ENCODE measurements at regions not wholly inside any gene's neighbourhood (a gene's known extent, or its start where the extent isn't known, plus 50 kb on each side); places are given as distances from the start of the nearest gene placed in this dataset.

GRCh38 chr5:60334281-60334713, 365.7 kb downstream of the DEPDC1B start:
- DNase-seq, result no peak

GRCh38 chr5:60333005-60333571, 366.9 kb downstream of the DEPDC1B start:
- DNase-seq, result no peak

- no peak for DNase-seq
Observed at GRCh38 chr5:60332244-60333004, 367.5 kb downstream of the DEPDC1B start.

GRCh38 chr5:60330236-60330635, 369.7 kb downstream of the DEPDC1B start:
- DNase-seq, result no peak

- DNase-seq, result no peak
Observed at GRCh38 chr5:60325870-60326269, 374.1 kb downstream of the DEPDC1B start.

- DNase-seq, result no peak
Observed at GRCh38 chr5:60323596-60323995, 376.4 kb downstream of the DEPDC1B start.

- DNase-seq, result no peak
Observed at GRCh38 chr5:60312098-60312497, 387.9 kb downstream of the DEPDC1B start.

GRCh38 chr5:60299944-60300343, 400.0 kb downstream of the DEPDC1B start:
- DNase-seq, result no peak

- DNase-seq, result no peak
Observed at GRCh38 chr5:60297658-60298057, 402.3 kb downstream of the DEPDC1B start.

GRCh38 chr5:60295423-60295822, 401.9 kb upstream of the PDE4D start:
- no peak for DNase-seq

- DNase-seq, result no peak
Observed at GRCh38 chr5:60293518-60293917, 400.0 kb upstream of the PDE4D start.

GRCh38 chr5:60287174-60287771, 393.7 kb upstream of the PDE4D start:
- DNase-seq, result no peak

GRCh38 chr5:60285910-60286309, 392.4 kb upstream of the PDE4D start:
- no peak for DNase-seq

GRCh38 chr5:60280943-60281342, 387.4 kb upstream of the PDE4D start:
- no peak for DNase-seq

GRCh38 chr5:60277941-60278340, 384.4 kb upstream of the PDE4D start:
- DNase-seq, result no peak

- no peak for DNase-seq
Observed at GRCh38 chr5:60274747-60275146, 381.2 kb upstream of the PDE4D start.

GRCh38 chr5:60271517-60271916, 378.0 kb upstream of the PDE4D start:
- no peak for DNase-seq

- no peak for DNase-seq
Observed at GRCh38 chr5:60267907-60268306, 374.4 kb upstream of the PDE4D start.

GRCh38 chr5:60263346-60263745, 369.8 kb upstream of the PDE4D start:
- no peak for DNase-seq

GRCh38 chr5:60262576-60263295, 369.2 kb upstream of the PDE4D start:
- DNase-seq, result no peak

GRCh38 chr5:60261732-60262131, 368.2 kb upstream of the PDE4D start:
- no peak for DNase-seq

- DNase-seq, result no peak
Observed at GRCh38 chr5:60260658-60261057, 367.1 kb upstream of the PDE4D start.

GRCh38 chr5:60259730-60260129, 366.2 kb upstream of the PDE4D start:
- no peak for DNase-seq

Measured in occipital lobe (tissue), 1 donor.